T follicular helper cell (primary cell): ENCODE measurements at regions not wholly inside any gene's neighbourhood (a gene's known extent, or its start where the extent isn't known, plus 50 kb on each side); places are given as distances from the start of the nearest gene placed in this dataset.
A peak's percentile ranks its signal among the peaks of the same experiment; 100 is the strongest.

Experiments used
- DNase-seq: peaks from one replicate; pipeline ENCODE4 v3.0.0-alpha.2; 2020; ENCODE audit warnings: low read depth

GRCh38 chr1:5423109-5423508, 569.1 kb downstream of the NPHP4 start:
- DNase-seq = peak; percentile 3

- DNase-seq = no peak
Measured at GRCh38 chr1:5419501-5419900, 572.7 kb downstream of the NPHP4 start.

- DNase-seq = no peak
Measured at GRCh38 chr1:5416518-5416917, 575.7 kb downstream of the NPHP4 start.

- DNase-seq = no peak
Measured at GRCh38 chr1:5415606-5416005, 576.6 kb downstream of the NPHP4 start.

GRCh38 chr1:5410652-5411051, 581.6 kb downstream of the NPHP4 start:
- no peak for DNase-seq

- DNase-seq = no peak
Measured at GRCh38 chr1:5408401-5408800, 583.8 kb downstream of the NPHP4 start.

GRCh38 chr1:5405263-5405662, 587.0 kb downstream of the NPHP4 start:
- no peak for DNase-seq

- DNase-seq = no peak
Measured at GRCh38 chr1:5404412-5405203, 587.6 kb downstream of the NPHP4 start.

GRCh38 chr1:5403935-5404334, 588.3 kb downstream of the NPHP4 start:
- DNase-seq = no peak

- no peak for DNase-seq
Measured at GRCh38 chr1:5402618-5403017, 589.6 kb downstream of the NPHP4 start.

- no peak for DNase-seq
Measured at GRCh38 chr1:5399771-5400170, 592.5 kb downstream of the NPHP4 start.

GRCh38 chr1:5396593-5396992, 595.6 kb downstream of the NPHP4 start:
- no peak for DNase-seq

GRCh38 chr1:5394111-5394510, 598.1 kb downstream of the NPHP4 start:
- DNase-seq = no peak

GRCh38 chr1:5393603-5394002, 598.6 kb downstream of the NPHP4 start:
- no peak for DNase-seq

- no peak for DNase-seq
Measured at GRCh38 chr1:5393146-5393545, 599.1 kb downstream of the NPHP4 start.

GRCh38 chr1:5391725-5392124, 600.5 kb downstream of the NPHP4 start:
- no peak for DNase-seq

- no peak for DNase-seq
Measured at GRCh38 chr1:5390504-5390903, 601.7 kb downstream of the NPHP4 start.

- no peak for DNase-seq
Measured at GRCh38 chr1:5389101-5389885, 602.9 kb downstream of the NPHP4 start.

GRCh38 chr1:5388622-5389021, 603.6 kb downstream of the NPHP4 start:
- no peak for DNase-seq

GRCh38 chr1:5386371-5386770, 605.9 kb downstream of the NPHP4 start:
- no peak for DNase-seq

GRCh38 chr1:5385956-5386355, 606.3 kb downstream of the NPHP4 start:
- DNase-seq = no peak

GRCh38 chr1:5385096-5385799, 607.0 kb downstream of the NPHP4 start:
- DNase-seq = no peak

GRCh38 chr1:5381491-5381890, 610.7 kb downstream of the NPHP4 start:
- DNase-seq = no peak
